ENCODE measurements at regions not wholly inside any gene's neighbourhood (a gene's known extent, or its start where the extent isn't known, plus 50 kb on each side); places are given as distances from the start of the nearest gene placed in this dataset.
A peak's percentile ranks its signal among the peaks of the same experiment; 100 is the strongest.

DNA sequence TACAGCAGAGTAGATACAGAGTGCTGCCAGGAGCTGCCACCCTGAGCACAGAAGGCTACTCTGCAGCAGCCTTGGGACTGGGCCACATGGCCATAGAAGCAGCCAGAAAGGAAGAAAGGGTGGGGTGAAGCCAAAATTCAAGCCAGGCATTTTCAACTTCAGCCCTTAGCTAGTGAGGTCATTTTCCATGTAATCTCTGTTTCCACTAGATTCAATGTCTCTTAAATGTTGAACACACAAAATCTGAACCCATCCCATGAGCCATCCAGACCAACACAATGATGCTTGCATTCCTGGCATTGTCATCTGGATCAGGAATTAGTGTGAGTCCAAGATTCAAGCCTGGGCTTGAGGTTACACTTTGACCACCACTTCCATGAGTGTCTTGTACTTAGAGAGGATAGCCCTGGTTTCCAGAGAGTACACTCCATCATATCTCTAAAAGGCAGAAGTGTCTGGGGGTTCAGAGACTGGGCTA is 243.6 kb downstream of the OSR1 start:
- Histone ChIP-seq H3K4me1 (peaks cover 0 to 5% (median 0%) of the 10 kb centered on the region in 9 donors), H3K4me3 (no peak overlapping the region), H3K9me3 (no peaks in the 10 kb centered on the region), H3K27ac (no peak overlapping the region), H3K27me3 (no peaks in the 10 kb centered on the region), H3K36me3 (no peaks in the 10 kb centered on the region)
- DNase-seq (peak in 1 of 2 donors; percentile 18), ATAC-seq (peak in 1 of 8 donors; percentile 52)
- TF ChIP-seq, protein P1, sequence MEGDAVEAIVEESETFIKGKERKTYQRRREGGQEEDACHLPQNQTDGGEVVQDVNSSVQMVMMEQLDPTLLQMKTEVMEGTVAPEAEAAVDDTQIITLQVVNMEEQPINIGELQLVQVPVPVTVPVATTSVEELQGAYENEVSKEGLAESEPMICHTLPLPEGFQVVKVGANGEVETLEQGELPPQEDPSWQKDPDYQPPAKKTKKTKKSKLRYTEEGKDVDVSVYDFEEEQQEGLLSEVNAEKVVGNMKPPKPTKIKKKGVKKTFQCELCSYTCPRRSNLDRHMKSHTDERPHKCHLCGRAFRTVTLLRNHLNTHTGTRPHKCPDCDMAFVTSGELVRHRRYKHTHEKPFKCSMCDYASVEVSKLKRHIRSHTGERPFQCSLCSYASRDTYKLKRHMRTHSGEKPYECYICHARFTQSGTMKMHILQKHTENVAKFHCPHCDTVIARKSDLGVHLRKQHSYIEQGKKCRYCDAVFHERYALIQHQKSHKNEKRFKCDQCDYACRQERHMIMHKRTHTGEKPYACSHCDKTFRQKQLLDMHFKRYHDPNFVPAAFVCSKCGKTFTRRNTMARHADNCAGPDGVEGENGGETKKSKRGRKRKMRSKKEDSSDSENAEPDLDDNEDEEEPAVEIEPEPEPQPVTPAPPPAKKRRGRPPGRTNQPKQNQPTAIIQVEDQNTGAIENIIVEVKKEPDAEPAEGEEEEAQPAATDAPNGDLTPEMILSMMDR (IDR thresholded peaks at IDR 0.05): no peak
- intact Hi-C loops (cut with DNase I): no loop called here

GRCh38 chr2:19114126-19114525 is 244.3 kb downstream of the OSR1 start:
- 96 to 97% methylated on average over 1 of the region's 1 CpG for WGBS, 2 donors
- H3K27ac ChIP-seq: no peak overlapping the region
- ATAC-seq (no peak), DNase-seq (no peak)
- H3K36me3 ChIP-seq: no peaks in the 10 kb centered on the region
- H3K4me3 ChIP-seq: no peak overlapping the region
- no peaks in the 10 kb centered on the region for H3K9me3 ChIP-seq
- TF ChIP-seq, protein P1 (IDR thresholded peaks at IDR 0.05): no peak
- peaks cover 0 to 5% (median 0%) of the 10 kb centered on the region in 9 donors for H3K4me1 ChIP-seq
- intact Hi-C loops (cut with DNase I): no loop called here
- no peaks in the 10 kb centered on the region for H3K27me3 ChIP-seq

GRCh38 chr2:19111354-19111753 is 247.1 kb downstream of the OSR1 start:
- Histone ChIP-seq H3K27ac (no peak overlapping the region), H3K36me3 (no peaks in the 10 kb centered on the region), H3K27me3 (no peaks in the 10 kb centered on the region), H3K4me1 (peaks cover 0 to 5% (median 0%) of the 10 kb centered on the region in 9 donors), H3K9me3 (no peaks in the 10 kb centered on the region), H3K4me3 (no peak overlapping the region)
- WGBS, 2 donors: 81 to 85% methylated on average over 3 of the region's 3 CpGs
- ATAC-seq: no peak
- intact Hi-C loops (cut with DNase I): no loop called here
- DNase-seq: no peak
- TF ChIP-seq, protein P1 (IDR thresholded peaks at IDR 0.05): no peak

DNA sequence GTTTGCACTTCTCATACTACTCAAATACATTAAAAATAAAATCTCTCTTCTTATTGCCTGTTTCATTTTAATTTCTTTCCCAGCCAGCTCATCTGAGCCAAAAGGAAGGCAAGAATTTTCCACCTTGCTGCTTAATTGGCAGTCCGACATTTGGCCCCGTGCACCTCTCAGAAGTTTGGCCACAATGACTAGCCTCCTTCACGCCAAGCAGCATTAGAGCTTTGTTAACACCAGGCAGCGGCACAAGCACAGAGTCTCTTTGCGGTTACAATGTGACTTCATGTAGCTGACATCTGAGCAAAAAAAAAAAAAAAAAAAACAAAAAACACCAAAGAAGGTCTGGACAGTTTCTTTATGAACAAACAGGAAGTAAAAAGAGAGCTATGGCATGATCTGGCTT is 248.9 kb downstream of the OSR1 start:
- DNase-seq (no peak), ATAC-seq (no peak)
- 88 to 89% methylated on average over 5 of the region's 5 CpGs for WGBS, 2 donors
- H3K27me3 ChIP-seq: no peaks in the 10 kb centered on the region
- H3K4me3 ChIP-seq: no peak overlapping the region
- H3K4me1 ChIP-seq: peaks cover 0 to 2% (median 0%) of the 10 kb centered on the region in 9 donors
- no peak overlapping the region for H3K27ac ChIP-seq
- TF ChIP-seq, protein P1 (IDR thresholded peaks at IDR 0.05): no peak
- H3K36me3 ChIP-seq: no peaks in the 10 kb centered on the region
- no peaks in the 10 kb centered on the region for H3K9me3 ChIP-seq
- intact Hi-C loops (cut with DNase I): no loop called here

Data from heart right ventricle (tissue), 16 donors.